ENCODE measurements at regions not wholly inside any gene's neighbourhood (a gene's known extent, or its start where the extent isn't known, plus 50 kb on each side); places are given as distances from the start of the nearest gene placed in this dataset.
"Not testable (repeated sequence)": the region's sequence is repeated elsewhere in the genome, so short reads cannot be mapped to it uniquely, and the experiment has no call there.

- H3K27me3 Mint-ChIP-seq = no peaks in the 10 kb centered on the region
- no peaks in the 10 kb centered on the region for H3K36me3 Mint-ChIP-seq
- H3K9me3 Mint-ChIP-seq = peaks cover 5 to 42% (median 15%) of the 10 kb centered on the region in 7 donors
- DNase-seq = no peak
- no peaks in the 10 kb centered on the region for H3K4me1 Mint-ChIP-seq
- no peak overlapping the region for H3K27ac Mint-ChIP-seq
- H3K4me3 Mint-ChIP-seq = no peak overlapping the region
- ATAC-seq (ENCODE audit: low read depth in 2 of 2) = no peak
These were observed 159.8 kb downstream of the DPY19L2 start for GRCh38 chr12:63508543-63508942.

GRCh38 chr12:63499567-63499966 lies 168.7 kb downstream of the DPY19L2 start:
- Mint-ChIP-seq H3K27me3 (no peaks in the 10 kb centered on the region), H3K9me3 (peaks cover 4 to 9% (median 6%) of the 10 kb centered on the region in 7 donors), H3K36me3 (no peaks in the 10 kb centered on the region), H3K27ac (no peak overlapping the region), H3K4me1 (no peaks in the 10 kb centered on the region), H3K4me3 (no peak overlapping the region)
- ATAC-seq (ENCODE audit: low read depth in 2 of 2) (no peak), DNase-seq (no peak)

- no peak for ATAC-seq (ENCODE audit: low read depth in 2 of 2)
- Mint-ChIP-seq H3K4me1 (no peaks in the 10 kb centered on the region), H3K36me3 (no peaks in the 10 kb centered on the region), H3K9me3 (peaks cover 4 to 9% (median 6%) of the 10 kb centered on the region in 7 donors), H3K27ac (no peak overlapping the region), H3K4me3 (no peak overlapping the region), H3K27me3 (no peaks in the 10 kb centered on the region)
- DNase-seq = no peak
These were observed 170.1 kb downstream of the DPY19L2 start for GRCh38 chr12:63498239-63498638.

- no peak for DNase-seq
- H3K4me1 Mint-ChIP-seq = no peaks in the 10 kb centered on the region
- no peaks in the 10 kb centered on the region for H3K36me3 Mint-ChIP-seq
- no peak overlapping the region for H3K27ac Mint-ChIP-seq
- no peak overlapping the region for H3K4me3 Mint-ChIP-seq
- ATAC-seq (ENCODE audit: low read depth in 2 of 2) = no peak
- peaks cover 4 to 9% (median 6%) of the 10 kb centered on the region in 7 donors for H3K9me3 Mint-ChIP-seq
- no peaks in the 10 kb centered on the region for H3K27me3 Mint-ChIP-seq
These were observed 171.6 kb downstream of the DPY19L2 start for GRCh38 chr12:63496654-63497053.

GRCh38 chr12:63495974-63496373 lies 172.3 kb downstream of the DPY19L2 start:
- H3K27ac Mint-ChIP-seq = no peak overlapping the region
- DNase-seq = no peak
- no peaks in the 10 kb centered on the region for H3K4me1 Mint-ChIP-seq

DNA sequence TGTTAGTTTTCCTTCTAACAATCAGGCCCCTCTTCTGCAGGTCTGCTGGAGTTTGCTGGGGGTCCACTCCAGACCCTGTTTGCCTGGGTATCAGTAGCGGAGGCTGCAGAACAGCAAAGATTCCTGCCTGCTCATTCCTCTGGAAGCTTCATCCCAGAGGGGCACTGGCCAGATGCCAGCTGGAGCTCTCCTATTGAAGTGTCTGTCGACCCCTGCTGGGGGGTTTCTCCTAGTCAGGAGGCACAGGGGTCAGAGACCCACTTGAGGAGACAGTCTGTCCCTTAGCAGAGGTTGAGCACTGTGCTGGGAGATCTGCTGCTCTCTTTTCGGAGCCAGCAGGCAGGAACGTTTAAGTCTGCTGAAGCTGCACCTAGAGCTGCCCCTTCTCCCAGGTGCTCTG lies 174.9 kb downstream of the DPY19L2 start:
- H3K27ac Mint-ChIP-seq; ATAC-seq (ENCODE audit: low read depth in 2 of 2); H3K27me3 Mint-ChIP-seq; H3K4me3 Mint-ChIP-seq; DNase-seq; H3K4me1 Mint-ChIP-seq; H3K36me3 Mint-ChIP-seq: not testable (repeated sequence)
- H3K9me3 Mint-ChIP-seq = peaks cover 7 to 19% (median 13%) of the 10 kb centered on the region in 7 donors

More at GRCh38 chr12:63495974-63496373, 172.3 kb downstream of the DPY19L2 start:
- no peak overlapping the region for H3K4me3 Mint-ChIP-seq
- no peaks in the 10 kb centered on the region for H3K27me3 Mint-ChIP-seq
- no peaks in the 10 kb centered on the region for H3K36me3 Mint-ChIP-seq
- ATAC-seq (ENCODE audit: low read depth in 2 of 2) = no peak
- peaks cover 5 to 9% (median 6%) of the 10 kb centered on the region in 7 donors for H3K9me3 Mint-ChIP-seq

DNA sequence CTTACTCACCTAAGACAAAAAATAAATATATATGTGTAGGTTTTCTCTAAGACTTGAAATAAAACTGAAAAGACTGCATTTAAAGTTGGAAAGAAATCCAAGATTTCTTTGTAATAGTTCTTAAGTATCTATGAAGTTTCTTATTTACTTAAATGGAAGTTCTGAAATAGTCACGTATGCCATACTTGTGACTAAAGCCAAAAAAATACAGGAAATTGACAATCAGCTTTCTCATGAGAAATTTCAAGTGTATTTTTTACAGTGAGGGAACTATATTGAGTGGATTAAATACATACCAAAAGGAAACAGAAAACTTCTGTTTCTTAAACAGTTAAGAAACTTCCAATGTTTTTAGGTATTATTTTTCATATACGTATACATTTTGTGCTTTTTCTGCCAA lies 188.1 kb downstream of the DPY19L2 start:
- Mint-ChIP-seq H3K4me1 (no peaks in the 10 kb centered on the region), H3K27me3 (no peaks in the 10 kb centered on the region), H3K36me3 (no peaks in the 10 kb centered on the region), H3K4me3 (no peak overlapping the region), H3K27ac (no peak overlapping the region), H3K9me3 (peaks cover 0 to 4% (median 0%) of the 10 kb centered on the region in 7 donors)
- DNase-seq (no peak), ATAC-seq (ENCODE audit: low read depth in 2 of 2) (no peak)

DNA sequence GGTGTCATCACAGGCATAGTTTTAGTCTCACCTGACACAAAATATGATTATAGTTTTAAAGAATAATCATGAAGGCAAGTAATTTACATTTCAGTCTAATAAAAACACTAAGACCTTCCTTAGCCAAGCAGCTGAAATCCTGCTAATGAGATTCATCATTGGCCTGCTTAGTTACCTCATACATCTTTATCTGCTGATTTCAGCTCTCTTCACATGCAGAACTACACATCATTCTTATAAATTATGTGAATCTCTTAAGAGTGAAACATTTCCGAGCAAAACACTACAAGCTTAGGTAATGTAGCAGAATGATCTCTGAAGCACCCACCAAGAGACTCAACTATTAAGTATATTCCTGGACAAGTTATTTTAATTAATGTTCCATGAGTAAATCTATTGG lies 198.1 kb downstream of the DPY19L2 start:
- Mint-ChIP-seq H3K27ac (no peak overlapping the region), H3K36me3 (no peaks in the 10 kb centered on the region), H3K4me1 (no peaks in the 10 kb centered on the region), H3K27me3 (peaks cover 0 to 5% (median 0%) of the 10 kb centered on the region in 3 donors), H3K4me3 (no peak overlapping the region), H3K9me3 (peaks cover 0 to 14% (median 0%) of the 10 kb centered on the region in 7 donors)
- DNase-seq (no peak), ATAC-seq (ENCODE audit: low read depth in 2 of 2) (no peak)

GRCh38 chr12:63467951-63468350 lies 200.3 kb downstream of the DPY19L2 start:
- H3K4me3 Mint-ChIP-seq = no peak overlapping the region
- no peak overlapping the region for H3K27ac Mint-ChIP-seq
- H3K4me1 Mint-ChIP-seq = no peaks in the 10 kb centered on the region
- ATAC-seq (ENCODE audit: low read depth in 2 of 2) = no peak
- no peaks in the 10 kb centered on the region for H3K36me3 Mint-ChIP-seq
- H3K27me3 Mint-ChIP-seq = peaks cover 0 to 5% (median 0%) of the 10 kb centered on the region in 3 donors
- peaks cover 0 to 14% (median 0%) of the 10 kb centered on the region in 7 donors for H3K9me3 Mint-ChIP-seq
- DNase-seq = no peak

- Mint-ChIP-seq H3K4me3 (no peak overlapping the region), H3K36me3 (no peaks in the 10 kb centered on the region), H3K27ac (no peak overlapping the region), H3K4me1 (no peaks in the 10 kb centered on the region), H3K27me3 (peaks cover 0 to 4% (median 3%) of the 10 kb centered on the region in 3 donors), H3K9me3 (peaks cover 0 to 13% (median 5%) of the 10 kb centered on the region in 7 donors)
- ATAC-seq (ENCODE audit: low read depth in 2 of 2) = no peak
- no peak for DNase-seq
These were observed 210.4 kb downstream of the DPY19L2 start for GRCh38 chr12:63457857-63458256.

DNA sequence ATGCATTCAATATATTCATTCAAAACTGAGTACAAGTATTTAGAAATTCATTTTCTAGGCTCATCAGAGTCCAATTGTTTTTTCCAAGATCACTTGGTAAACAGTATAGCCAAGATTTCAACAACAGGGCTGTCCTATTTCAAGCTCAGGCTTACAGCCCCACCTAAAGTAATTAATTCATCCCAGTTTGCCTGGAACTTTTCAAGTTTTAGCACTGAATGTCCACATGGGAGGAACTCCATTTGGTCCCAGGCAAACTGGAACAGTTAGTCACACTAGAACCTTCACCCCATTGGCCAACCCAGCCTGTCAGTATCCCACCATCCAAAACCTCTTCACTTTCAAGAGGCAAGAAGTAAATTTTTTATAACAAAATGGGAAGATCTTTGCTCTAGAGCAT lies 210.9 kb downstream of the DPY19L2 start:
- no peak overlapping the region for H3K27ac Mint-ChIP-seq
- peaks cover 0 to 4% (median 3%) of the 10 kb centered on the region in 3 donors for H3K27me3 Mint-ChIP-seq
- ATAC-seq (ENCODE audit: low read depth in 2 of 2) (no peak), DNase-seq (no peak)
- no peak overlapping the region for H3K4me3 Mint-ChIP-seq
- no peaks in the 10 kb centered on the region for H3K4me1 Mint-ChIP-seq
- H3K36me3 Mint-ChIP-seq = no peaks in the 10 kb centered on the region
- peaks cover 0 to 10% (median 5%) of the 10 kb centered on the region in 7 donors for H3K9me3 Mint-ChIP-seq

DNA sequence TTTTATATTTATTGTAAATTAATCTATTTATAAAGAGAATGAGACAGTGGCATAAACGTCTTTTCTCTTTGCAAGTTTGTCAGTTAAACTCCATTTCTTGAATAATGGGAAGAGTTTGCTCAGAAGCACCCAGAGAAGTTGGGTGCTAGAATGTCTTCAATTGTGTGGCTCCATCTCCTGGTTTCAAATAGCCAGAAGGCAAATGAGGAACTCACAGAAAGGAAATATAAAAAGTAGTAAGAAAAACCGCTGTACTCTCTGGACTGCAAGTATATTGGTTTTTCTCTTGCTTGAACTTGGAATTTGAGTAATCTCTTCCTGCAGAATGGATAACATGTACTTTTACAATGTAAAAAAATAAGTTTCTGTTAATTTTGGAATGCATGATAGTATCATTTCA lies 217.5 kb downstream of the DPY19L2 start:
- DNase-seq (no peak), ATAC-seq (ENCODE audit: low read depth in 2 of 2) (no peak)
- no peaks in the 10 kb centered on the region for H3K27me3 Mint-ChIP-seq
- H3K9me3 Mint-ChIP-seq = no peaks in the 10 kb centered on the region
- H3K27ac Mint-ChIP-seq = no peak overlapping the region
- no peak overlapping the region for H3K4me3 Mint-ChIP-seq
- no peaks in the 10 kb centered on the region for H3K36me3 Mint-ChIP-seq
- no peaks in the 10 kb centered on the region for H3K4me1 Mint-ChIP-seq

- ATAC-seq (ENCODE audit: low read depth in 2 of 2) (no peak), DNase-seq (no peak)
- Mint-ChIP-seq H3K9me3 (no peaks in the 10 kb centered on the region), H3K4me1 (no peaks in the 10 kb centered on the region), H3K27ac (no peak overlapping the region), H3K4me3 (no peak overlapping the region), H3K27me3 (no peaks in the 10 kb centered on the region), H3K36me3 (no peaks in the 10 kb centered on the region)
These were observed 218.0 kb downstream of the DPY19L2 start for GRCh38 chr12:63450334-63450733.

DNA sequence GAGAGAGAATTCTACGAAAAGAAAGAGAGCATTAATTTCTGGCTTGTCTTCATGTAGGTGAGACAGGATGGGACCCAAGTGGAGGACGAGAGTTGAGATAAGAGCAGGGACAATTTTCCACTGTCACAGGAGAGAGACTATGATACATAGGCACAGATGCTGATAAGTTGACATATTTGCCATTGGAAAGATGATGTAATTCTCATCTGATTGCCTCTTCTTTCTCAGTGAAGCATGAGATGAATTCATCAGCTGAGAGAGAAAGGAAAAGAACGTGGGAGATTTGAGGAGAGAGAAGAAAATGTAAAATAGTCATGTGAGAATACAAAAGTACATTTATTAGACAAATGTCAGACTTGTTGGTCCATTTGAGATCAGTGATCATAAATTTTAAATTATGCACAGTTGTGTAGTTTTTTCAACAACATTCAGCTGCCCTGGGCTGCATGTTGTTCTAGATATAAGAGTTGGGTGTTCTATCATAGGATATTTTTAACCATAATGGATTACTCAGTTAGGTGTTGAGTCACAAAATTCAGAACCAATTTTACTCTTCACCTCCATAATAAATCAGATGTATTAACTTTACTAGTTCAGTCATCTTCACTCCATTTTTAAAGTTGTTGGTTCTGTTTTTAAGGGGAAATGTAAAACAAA lies 222.9 kb downstream of the DPY19L2 start:
- no peaks in the 10 kb centered on the region for H3K27me3 Mint-ChIP-seq
- no peaks in the 10 kb centered on the region for H3K4me1 Mint-ChIP-seq
- DNase-seq = no peak
- peaks cover 0 to 5% (median 0%) of the 10 kb centered on the region in 7 donors for H3K9me3 Mint-ChIP-seq
- no peak for ATAC-seq (ENCODE audit: low read depth in 2 of 2)
- H3K36me3 Mint-ChIP-seq = no peaks in the 10 kb centered on the region
- H3K27ac Mint-ChIP-seq = no peak overlapping the region
- no peak overlapping the region for H3K4me3 Mint-ChIP-seq
